ENCODE measurements at regions not wholly inside any gene's neighbourhood (a gene's known extent, or its start where the extent isn't known, plus 50 kb on each side); places are given as distances from the start of the nearest gene placed in this dataset.
A peak's percentile ranks its signal among the peaks of the same experiment; 100 is the strongest.
"Not testable (repeated sequence)": the region's sequence is repeated elsewhere in the genome, so short reads cannot be mapped to it uniquely, and the experiment has no call there.

GRCh38 chr13:73301622-73302021 is 242.8 kb downstream of the KLF5 start:
- DNase-seq (ENCODE audit: low read depth in 2 of 2): not testable (repeated sequence)

DNA sequence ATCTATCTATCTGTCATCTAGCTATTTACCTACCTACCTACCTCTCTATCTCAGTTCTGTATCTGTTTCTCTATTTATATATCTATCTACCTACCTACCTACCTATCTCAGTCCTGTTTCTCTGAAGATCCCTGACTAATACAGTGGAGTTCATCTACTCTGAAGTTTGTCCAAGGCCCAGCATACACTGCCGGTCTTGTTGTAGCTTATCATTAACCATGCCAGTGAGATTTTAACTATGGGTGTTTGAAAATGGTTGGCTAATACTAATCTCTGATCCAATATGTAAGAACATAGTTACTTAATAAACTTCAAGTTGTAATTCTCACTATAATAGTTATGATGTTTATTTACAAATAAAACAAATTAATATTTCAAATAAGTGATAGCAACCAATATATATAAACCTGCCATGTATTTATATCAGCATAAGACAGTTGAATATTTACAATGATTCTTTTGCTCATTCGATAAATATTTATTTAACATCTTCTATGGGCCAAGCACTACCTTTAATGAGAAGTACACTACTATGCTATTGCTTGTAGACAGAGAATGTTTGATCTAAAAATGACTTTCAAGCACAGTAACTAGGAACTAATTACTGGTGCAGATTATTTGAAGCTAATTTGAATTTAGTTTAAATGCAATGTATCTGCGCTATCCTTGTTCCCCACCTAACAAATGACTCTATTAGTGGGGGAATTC is 242.1 kb downstream of the KLF5 start:
- no peak for DNase-seq (ENCODE audit: low read depth in 2 of 2)

DNA sequence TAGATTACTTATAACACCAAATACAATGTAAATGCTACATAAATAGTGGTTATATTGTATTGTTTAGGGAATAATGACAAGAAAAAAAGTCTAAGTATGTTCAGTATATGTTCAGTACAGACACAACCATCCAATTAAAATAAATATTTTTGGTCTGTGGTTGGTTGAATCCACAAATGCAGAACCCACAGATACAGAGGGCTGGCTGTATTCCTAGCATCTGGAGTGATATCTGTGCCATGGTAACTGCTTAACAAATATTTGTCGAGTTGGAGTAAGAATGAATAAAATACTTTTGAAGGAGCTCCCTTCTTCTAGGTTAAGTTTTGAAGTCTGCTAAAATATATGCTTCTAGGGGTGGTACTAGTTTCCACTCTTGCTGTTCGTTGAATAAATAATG is 241.0 kb downstream of the KLF5 start:
- no peak for DNase-seq (ENCODE audit: low read depth in 2 of 2)

DNA sequence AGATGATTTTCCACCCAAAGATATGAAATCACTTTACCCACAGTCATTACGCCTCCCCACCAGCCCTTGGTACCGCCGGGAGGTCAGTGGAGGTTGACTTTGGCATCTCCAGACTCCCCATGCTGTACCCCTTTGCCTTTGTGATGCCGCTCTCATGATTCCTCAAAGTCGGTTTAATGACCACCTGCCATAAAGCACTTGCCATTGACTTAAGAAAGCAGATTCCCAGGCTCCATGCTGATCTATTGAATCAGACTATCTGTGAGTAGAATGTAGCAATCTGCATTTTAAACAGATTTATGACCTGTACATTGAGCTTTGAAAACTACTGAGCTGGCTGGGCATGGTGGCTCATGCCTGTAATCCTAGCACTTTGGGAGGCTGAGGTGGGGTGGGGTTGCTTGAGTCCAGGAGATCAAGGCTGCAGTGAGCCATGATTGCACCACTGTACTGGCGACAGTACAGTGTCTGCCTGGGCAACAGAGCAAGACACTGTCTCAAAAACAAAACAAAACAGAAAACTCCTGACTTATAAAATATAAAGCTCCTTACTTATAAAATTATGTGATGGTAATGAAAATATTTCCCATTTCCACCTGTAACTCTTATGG is 235.2 kb downstream of the KLF5 start:
- DNase-seq (ENCODE audit: low read depth in 2 of 2): no peak

DNA sequence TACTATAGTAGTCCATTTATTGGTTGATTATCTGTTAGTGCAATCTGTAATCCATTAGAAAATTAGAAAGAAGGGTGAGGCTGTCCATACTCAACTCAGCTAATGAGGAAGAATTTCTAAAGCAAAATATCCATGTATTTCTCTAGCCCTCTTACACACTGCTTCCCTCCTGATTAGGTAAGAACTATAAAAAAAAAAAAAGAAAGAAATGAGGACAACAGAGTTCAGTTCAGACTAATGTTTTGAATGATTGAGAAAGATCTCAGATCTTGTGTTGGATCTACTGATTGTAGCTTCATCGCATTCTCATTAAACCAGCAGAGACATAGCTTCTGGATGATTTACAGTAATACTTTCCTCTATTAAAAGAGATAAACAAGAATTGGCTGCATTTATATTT is 233.3 kb downstream of the KLF5 start:
- no peak for DNase-seq (ENCODE audit: low read depth in 2 of 2)

- no peak for DNase-seq (ENCODE audit: low read depth in 2 of 2)
Measured at GRCh38 chr13:73290844-73291243, 232.0 kb downstream of the KLF5 start.

DNA sequence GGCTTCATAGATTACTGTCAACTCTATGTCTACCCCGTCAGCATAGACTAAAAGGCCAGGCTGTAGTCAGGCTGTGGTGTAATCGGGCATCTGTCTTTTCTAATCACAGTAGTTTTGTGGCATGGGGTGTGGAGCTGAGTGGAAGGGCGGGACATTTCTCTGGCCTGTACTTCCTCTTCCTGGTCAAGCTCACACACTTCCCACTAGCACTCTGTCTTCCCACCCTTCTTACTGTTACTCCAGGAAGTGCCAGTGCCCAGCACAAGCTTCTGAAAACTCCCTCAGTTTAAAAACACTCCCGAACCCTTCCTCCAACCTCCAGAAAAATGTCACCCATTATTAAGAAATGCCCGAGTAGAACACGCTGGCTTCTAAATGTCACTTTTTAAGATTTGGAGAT is 229.8 kb downstream of the KLF5 start:
- no peak for DNase-seq (ENCODE audit: low read depth in 2 of 2)

GRCh38 chr13:73287831-73288230 is 229.0 kb downstream of the KLF5 start:
- no peak for DNase-seq (ENCODE audit: low read depth in 2 of 2)

GRCh38 chr13:73286942-73287620 is 228.3 kb downstream of the KLF5 start:
- no peak for DNase-seq (ENCODE audit: low read depth in 2 of 2)

DNA sequence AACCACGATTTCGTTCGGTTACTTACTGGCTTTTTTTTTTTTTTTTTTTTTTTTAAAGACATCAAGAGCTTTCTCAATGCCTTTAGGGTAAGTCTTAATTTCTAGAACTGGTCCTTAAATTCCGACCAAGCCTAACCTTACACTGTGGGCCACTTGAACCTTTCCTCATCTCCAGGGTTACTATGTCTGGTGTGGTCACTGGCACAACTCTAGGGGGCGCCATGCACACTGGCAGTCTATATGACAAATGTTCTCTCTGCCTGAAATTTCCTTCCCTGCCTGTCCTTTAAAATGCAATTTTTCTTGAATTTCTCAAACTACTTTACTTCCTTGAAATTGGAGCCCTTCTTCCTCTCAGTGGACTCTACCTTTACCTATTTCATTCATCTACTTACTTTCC is 227.4 kb downstream of the KLF5 start:
- DNase-seq (ENCODE audit: low read depth in 2 of 2): no peak

GRCh38 chr13:73284081-73284874 is 225.5 kb downstream of the KLF5 start:
- no peak for DNase-seq (ENCODE audit: low read depth in 2 of 2)

- no peak for DNase-seq (ENCODE audit: low read depth in 2 of 2)
Measured at GRCh38 chr13:73283636-73284035, 224.8 kb downstream of the KLF5 start.

GRCh38 chr13:73281746-73282145 is 222.9 kb downstream of the KLF5 start:
- DNase-seq (ENCODE audit: low read depth in 2 of 2): no peak

- no peak for DNase-seq (ENCODE audit: low read depth in 2 of 2)
Measured at GRCh38 chr13:73278186-73278585, 219.4 kb downstream of the KLF5 start.

GRCh38 chr13:73275163-73275562 is 216.4 kb downstream of the KLF5 start:
- no peak for DNase-seq (ENCODE audit: low read depth in 2 of 2)

- peak; percentile 42 to 49 for DNase-seq (ENCODE audit: low read depth in 2 of 2)
Measured at GRCh38 chr13:73274147-73274546, 215.3 kb downstream of the KLF5 start.

- DNase-seq (ENCODE audit: low read depth in 2 of 2): peak; percentile 68 to 72
Measured at GRCh38 chr13:73273745-73274144, 214.9 kb downstream of the KLF5 start.

- no peak for DNase-seq (ENCODE audit: low read depth in 2 of 2)
Measured at GRCh38 chr13:73273276-73273675, 214.5 kb downstream of the KLF5 start.

GRCh38 chr13:73272831-73273230 is 214.0 kb downstream of the KLF5 start:
- no peak for DNase-seq (ENCODE audit: low read depth in 2 of 2)

DNA sequence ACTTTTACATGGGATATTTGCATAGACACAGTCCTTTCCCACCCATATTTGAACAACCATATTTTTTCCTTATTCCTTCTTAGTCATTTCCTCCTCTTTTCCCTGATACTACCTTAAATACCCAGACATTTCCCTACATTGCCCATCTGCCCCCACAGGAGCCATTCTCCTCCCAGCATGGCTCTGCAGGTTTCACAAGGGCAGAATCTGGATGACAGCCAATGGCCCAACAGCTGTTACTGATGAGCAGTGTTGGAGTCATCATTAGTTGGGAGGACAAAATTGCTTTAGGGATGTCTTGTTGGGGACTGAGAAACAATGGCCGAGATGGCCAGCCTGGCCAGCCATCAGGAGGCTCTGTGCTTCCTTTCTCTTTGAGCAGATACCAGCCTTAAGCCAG is 209.5 kb downstream of the KLF5 start:
- peak in 1 of 2 experiments; percentile 7 for DNase-seq (ENCODE audit: low read depth in 2 of 2)

DNA sequence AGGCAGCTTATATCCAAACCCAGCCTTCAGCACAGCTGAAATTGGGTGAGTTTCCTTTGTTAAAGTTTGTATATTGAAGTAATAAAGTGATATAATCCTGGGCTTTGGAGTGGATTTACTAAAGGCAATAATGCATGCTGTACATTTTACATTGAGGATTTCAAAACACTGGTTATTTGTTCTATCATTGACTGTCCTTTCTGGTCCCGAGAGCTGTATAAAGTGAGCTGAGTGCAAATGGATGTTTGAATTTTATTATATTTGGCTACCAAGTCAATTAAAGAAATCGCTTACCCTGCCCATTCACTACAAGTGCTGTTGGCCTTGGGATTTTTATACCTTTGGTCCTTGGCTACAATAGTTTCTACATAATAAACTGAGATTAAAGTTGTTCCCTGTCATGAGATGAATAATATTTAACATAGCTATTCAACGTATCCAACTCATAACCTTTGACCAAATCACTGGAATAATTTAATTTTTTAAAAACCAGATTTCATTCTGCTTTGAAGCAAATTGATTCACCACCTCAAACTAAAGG is 207.9 kb downstream of the KLF5 start:
- no peak for DNase-seq (ENCODE audit: low read depth in 2 of 2)
